ENCODE measurements at regions not wholly inside any gene's neighbourhood (a gene's known extent, or its start where the extent isn't known, plus 50 kb on each side); places are given as distances from the start of the nearest gene placed in this dataset.

- TF ChIP-seq CTCF (IDR thresholded peaks at IDR 0.05) (no peak), EZH2 (IDR thresholded peaks at IDR 0.05; ENCODE audit: borderline replicate concordance, insufficient read depth, low read depth, low read length, poor library complexity, severe bottlenecking) (no peak)
Measured at GRCh38 chr5:124234022-124234769, 512.2 kb downstream of the ZNF608 start.
